Activated CD8-positive, alpha-beta memory T cell treated with anti-CD3 and anti-CD28 coated beads for 36 hours (primary cell): ENCODE measurements at regions not wholly inside any gene's neighbourhood (a gene's known extent, or its start where the extent isn't known, plus 50 kb on each side); places are given as distances from the start of the nearest gene placed in this dataset.
"Not testable (repeated sequence)": the region's sequence is repeated elsewhere in the genome, so short reads cannot be mapped to it uniquely, and the experiment has no call there.

Experiments used
- CTCF ChIA-PET: fragments of 350-600 bp; sonication (Branson Sonifier 250); formaldehyde crosslinking; loops from one replicate; lab custom pipeline; 2021; ENCODE audit warnings: antibody characterized with exemption; lab: Charles Lee
- POLR2A ChIA-PET: fragments of 350-600 bp; sonication (Branson Sonifier 250); formaldehyde crosslinking; loops from one replicate; lab custom pipeline; 2021; ENCODE audit warnings: antibody characterized with exemption; lab: Charles Lee

- ChIA-PET POLR2A (no interaction called here), CTCF (no interaction called here)
Observed at GRCh38 chr7:68146983-68147382, 1150.3 kb downstream of the TYW1 start.

GRCh38 chr7:68147614-68148238 is 1151.1 kb downstream of the TYW1 start:
- ChIA-PET CTCF (no interaction called here), POLR2A (no interaction called here)

GRCh38 chr7:68148440-68148839 is 1151.8 kb downstream of the TYW1 start:
- POLR2A ChIA-PET, result no interaction called here
- CTCF ChIA-PET, result no interaction called here

DNA sequence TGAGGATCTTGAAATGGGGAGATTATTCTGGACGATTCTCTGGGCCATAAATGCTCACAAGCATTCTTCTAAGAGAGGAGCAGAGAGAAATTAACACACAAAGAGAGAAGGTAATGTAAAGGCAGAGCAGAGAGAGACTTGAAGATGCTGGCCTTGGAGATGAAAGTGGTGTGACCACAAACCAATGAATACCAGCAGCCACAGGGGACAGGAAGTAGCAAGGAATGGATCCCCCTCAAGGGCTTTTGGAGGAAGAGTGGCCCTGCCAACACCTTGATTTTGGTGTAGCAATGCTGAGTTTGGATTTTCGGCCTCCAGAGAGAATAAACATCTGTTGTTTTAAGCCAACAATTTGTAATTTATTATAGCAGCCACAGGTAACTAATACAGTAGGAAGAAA is 1155.6 kb downstream of the TYW1 start:
- CTCF ChIA-PET, result no interaction called here
- POLR2A ChIA-PET, result no interaction called here

DNA sequence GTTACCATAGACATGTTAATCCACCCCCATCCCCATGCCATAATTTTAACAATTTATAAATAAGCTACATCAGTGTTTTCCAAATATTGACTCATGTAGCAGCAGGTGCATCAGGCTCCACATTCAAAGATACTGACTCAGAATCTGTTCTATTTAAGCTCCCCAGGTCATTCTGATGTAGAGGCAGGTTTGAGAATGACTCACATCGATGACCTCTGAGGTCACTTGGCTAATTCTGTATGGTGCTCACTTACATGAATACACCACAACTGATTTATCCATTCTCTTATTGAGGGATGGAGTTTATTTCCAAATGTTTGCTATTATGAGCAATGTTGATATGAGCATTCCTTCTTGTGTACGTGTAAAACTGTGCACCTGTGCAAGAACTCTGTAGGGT is 1159.0 kb downstream of the TYW1 start:
- POLR2A ChIA-PET, result no interaction called here
- CTCF ChIA-PET, result no interaction called here

- ChIA-PET CTCF (no interaction called here), POLR2A (no interaction called here)
Observed at GRCh38 chr7:68158686-68159295, 1162.2 kb downstream of the TYW1 start.

DNA sequence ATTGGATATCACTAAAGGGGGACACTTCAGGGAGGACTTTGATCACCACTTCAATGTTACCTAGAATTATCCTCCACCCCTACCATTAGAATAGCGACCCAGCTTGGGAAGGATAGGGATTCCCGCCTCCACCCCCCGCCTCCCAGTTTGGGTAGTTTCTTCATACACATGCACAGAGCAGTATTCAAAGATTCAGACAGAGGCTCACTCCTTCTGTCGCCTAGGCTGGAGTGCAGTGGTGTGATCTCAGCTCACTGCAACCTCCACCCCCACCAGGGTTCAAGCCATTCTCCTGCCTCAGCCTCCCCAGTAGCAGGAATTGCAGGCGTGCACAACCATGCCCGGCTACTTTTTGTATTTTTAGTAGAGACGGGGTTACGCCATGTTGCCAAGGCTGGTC is 1166.1 kb downstream of the TYW1 start:
- ChIA-PET POLR2A (no interaction called here), CTCF (no interaction called here)

DNA sequence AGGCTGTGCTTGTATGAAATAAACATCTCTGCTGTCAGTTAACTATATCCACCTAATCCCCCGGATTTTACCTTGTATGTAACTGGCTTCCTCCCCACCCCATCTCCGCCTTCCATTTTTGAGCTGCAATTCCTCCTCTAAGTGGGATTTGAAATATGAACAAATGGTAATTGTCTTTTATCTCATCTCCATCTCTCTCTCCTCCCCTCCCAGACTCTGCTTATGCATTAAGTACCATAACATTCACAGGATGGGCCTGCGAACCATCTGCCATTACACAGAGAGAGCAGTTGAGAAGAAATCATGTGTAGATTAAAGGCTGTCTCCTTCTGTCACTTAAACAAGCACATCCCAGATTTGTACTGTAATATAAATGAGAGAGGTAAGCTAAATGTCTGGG is 1169.9 kb downstream of the TYW1 start:
- ChIA-PET CTCF (no interaction called here), POLR2A (no interaction called here)

- CTCF ChIA-PET, result no interaction called here
- POLR2A ChIA-PET, result no interaction called here
Observed at GRCh38 chr7:68173513-68173912, 1176.9 kb downstream of the TYW1 start.

DNA sequence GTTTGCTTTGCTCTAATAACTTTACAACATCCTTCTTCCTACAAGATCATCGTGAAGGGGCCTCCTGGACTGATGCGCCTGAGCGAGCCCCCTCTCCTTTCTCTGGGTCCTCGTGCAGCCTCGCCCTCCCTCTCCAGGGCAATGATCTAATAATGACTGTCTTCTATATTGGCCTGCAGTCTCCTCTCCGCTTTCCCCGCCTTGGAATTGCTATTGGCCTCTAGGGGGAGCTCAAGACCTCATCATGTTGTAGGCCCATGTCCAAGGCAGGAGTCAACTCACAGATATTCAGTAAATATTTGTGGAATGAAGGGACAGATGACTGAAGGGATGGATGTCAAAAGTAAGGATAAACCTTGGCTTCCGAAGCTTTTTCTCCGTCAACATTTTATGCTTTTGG is 1180.3 kb downstream of the TYW1 start:
- POLR2A ChIA-PET, result no interaction called here
- CTCF ChIA-PET, result no interaction called here

- POLR2A ChIA-PET, result no interaction called here
- CTCF ChIA-PET, result no interaction called here
Observed at GRCh38 chr7:68180761-68181160, 1184.1 kb downstream of the TYW1 start.

DNA sequence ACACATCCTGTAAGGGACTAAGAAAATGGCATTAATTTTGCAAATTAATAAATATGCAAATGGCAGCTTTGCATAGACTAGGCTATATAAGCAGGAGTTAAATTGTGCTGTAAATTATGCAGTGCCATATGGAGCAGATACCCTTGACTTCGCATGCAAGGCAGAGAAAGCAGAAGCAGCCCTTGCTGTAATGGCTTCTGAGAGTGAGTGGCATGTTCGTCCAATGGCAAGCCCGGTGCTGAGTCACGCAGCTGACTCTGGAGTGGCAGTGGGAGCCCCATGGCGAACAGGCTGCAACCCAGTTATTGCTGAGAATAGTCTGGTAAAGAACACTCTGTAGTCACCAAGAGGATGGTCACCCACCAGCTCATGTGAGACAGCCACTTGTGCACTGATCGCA is 1186.5 kb downstream of the TYW1 start:
- ChIA-PET CTCF (no interaction called here), POLR2A (no interaction called here)

DNA sequence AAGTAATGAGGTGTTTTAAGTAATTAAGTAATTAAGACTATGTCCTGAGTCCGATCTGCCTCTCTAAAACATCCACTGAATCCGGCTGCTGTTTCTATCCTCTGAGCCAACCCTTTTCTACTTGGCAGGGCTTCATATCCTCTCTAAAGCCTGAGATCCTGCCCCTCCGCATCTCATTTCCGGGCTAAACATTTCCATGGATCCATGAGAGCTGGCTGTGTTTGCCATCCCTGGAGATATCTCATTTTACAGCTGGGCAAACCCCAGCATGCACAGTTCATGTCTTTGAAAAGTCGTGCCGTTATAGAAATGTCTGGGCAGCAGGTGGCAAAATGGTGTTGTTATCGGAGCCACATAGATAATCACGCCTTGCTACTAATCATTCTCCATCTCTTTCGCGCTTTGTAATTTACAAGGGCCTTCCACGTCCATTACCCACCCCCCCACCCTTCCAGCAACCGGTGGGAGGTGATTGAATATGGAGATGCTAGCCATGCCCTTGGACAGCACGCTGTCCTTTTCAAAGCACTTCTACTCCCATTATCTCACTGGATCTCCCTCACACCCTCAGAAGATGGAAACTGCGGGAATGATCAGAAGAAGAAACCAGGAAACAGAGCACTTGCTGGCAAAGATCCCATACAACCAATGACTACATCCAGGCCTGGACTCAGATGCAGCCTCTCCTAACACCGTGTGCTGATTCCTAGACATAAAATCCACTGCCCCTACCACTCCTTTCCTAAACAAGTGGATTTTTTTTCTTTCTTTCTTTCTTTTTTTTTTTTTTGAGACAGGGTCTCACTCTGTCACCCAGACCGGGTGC is 1189.2 kb downstream of the TYW1 start:
- CTCF ChIA-PET, result no interaction called here
- POLR2A ChIA-PET, result no interaction called here

GRCh38 chr7:68187532-68187931 is 1190.9 kb downstream of the TYW1 start:
- ChIA-PET POLR2A (no interaction called here), CTCF (no interaction called here)

DNA sequence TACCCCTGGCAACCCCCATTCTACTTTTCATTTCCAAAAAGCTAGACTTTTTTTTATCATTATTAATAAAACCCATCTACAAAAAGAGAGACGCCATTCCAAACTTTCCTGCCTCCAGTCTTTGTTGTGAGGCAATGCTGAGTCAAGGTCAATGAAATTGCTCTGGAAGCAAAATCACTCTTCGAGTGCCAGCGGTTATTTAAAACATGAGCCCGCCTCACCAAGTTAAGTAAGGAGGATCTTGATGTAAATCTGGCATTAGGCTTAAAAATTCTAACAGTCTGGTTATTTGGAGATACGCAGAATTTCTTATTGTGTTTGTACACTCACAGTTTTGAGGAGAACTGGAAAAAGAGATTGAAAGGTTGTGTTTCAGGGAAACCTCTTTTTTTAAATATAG is 1196.3 kb downstream of the TYW1 start:
- POLR2A ChIA-PET, result no interaction called here
- CTCF ChIA-PET, result interaction anchor here (0.6 kb wide), 1 partner anchor 1626 kb away, joined by 3 read pairs; no protein-coding TSS in a partner anchor

DNA sequence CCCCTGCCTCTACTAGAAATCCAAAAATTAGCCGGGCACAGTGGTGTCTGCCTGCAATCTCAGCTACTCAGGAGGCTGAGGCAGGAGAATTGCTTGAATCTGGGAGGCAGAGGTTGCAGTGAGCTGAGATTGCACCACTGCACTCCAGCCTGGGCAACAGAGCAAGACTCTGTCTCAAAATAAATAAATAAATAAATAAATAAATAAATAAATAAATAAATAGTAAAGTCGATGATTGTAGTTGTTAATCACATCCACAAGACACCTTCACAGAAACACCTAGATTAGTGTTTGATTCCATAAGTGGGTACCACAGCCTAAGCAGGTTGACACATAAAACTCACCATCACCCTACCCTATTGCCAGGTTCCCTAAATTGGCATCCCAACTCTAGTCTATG is 1199.0 kb downstream of the TYW1 start:
- CTCF ChIA-PET, POLR2A ChIA-PET: not testable (repeated sequence)

GRCh38 chr7:68200051-68200670 is 1203.5 kb downstream of the TYW1 start:
- ChIA-PET CTCF (no interaction called here), POLR2A (no interaction called here)

DNA sequence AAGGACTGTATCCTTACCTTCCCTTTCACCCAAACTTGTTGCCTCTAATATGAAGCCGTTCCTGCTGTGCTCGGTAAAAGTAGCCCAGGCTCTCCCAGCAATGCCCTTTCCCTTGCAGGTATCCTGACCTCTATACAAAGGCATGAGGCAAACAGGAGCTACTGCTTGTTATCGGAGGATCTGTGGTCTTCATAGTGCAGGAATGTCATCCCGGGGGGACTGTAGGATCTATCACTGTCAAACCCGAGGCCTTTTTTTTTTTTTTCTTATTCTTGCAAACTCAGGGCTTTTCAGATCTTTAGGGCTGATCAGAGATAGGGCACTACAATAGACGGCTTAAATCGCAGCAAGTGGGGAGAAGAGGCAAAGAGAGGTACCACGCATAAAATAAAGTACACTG is 1206.6 kb downstream of the TYW1 start:
- ChIA-PET POLR2A (no interaction called here), CTCF (no interaction called here)

DNA sequence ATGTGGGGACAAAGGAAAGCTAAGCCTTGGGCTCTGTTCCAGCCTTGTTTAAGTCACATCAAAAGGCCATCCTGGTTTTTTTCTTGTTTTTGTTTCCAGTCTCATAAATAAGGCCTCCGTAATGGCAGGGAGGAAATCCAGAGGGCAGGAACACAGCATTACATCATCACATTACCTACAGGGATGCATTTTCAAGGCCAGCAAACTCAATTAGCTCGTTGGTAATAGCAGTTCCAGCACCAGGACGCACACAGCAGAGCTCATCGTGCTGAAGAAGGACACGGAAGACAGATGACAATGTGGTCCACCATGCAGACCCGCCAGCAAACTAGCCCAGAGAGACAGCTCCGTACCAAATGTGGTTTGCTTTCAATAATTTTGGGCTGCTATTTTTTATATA is 1209.2 kb downstream of the TYW1 start:
- CTCF ChIA-PET, result no interaction called here
- POLR2A ChIA-PET, result no interaction called here

DNA sequence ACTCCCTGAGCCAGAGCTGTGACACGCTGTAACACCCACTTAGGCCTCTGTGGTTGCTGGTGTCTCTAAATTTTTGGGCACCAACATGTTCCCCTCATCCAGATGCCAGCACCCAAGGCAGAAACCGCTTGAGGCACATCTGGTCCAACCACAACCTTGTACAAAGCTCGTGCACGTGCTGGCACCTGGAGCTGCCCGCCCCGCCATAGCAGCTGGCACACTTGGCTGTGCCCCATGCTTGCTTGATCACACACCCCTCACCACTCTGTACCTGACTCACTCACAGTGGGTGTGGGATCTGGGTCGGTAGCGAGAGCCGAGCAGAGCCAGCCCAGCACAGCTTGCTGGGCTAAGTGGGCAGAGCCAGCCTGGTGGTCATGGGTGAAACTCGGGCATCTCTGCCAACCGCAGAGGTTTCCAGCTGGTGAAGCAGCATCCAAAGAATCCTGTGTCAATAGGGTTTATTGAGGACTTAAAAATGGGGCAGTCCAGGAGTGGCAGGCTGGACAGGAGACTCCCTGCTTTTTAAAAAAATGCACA is 1210.4 kb downstream of the TYW1 start:
- ChIA-PET POLR2A (no interaction called here), CTCF (no interaction called here)
